Left lung (tissue), 4 donors: ENCODE measurements at regions not wholly inside any gene's neighbourhood (a gene's known extent, or its start where the extent isn't known, plus 50 kb on each side); places are given as distances from the start of the nearest gene placed in this dataset.

ENCODE experiments used
- ATAC-seq: fragments of 200-7000 bp; cut with Tn5 transposase; one replicate; pipeline ENCODE4 v1.9.1; 2020; ENCODE audit warnings: moderate library complexity
- DNase-seq, 4 donors: peaks; one replicate each; pipeline ENCODE4 v3.0.0-alpha.2; 2013 to 2020
- H3K27ac ChIP-seq, 2 donors: fragments of 200-600 bp; sonication (generic) in 1 of 2; one replicate each; pipeline versions ENCODE4 v1.5.0 to v1.8.0; 2020 to 2021
- H3K27me3 ChIP-seq, 2 donors: fragments of 200-600 bp; sonication (generic) in 1 of 2; one replicate each; pipeline versions ENCODE4 v1.5.0 to v1.8.0; 2020 to 2021
- H3K36me3 ChIP-seq, 2 donors: fragments of 200-600 bp; sonication (generic) in 1 of 2; one replicate each; pipeline versions ENCODE4 v1.5.0 to v1.8.0; 2020 to 2021
- H3K4me1 ChIP-seq, 2 donors: fragments of 200-600 bp; one replicate each; pipeline ENCODE4 v1.8.0; 2021
- H3K4me3 ChIP-seq, 2 donors: fragments of 200-600 bp; sonication (generic) in 1 of 2; one replicate each; pipeline versions ENCODE4 v1.5.0 to v1.8.0; 2020 to 2021; ENCODE audit warnings: mild to moderate bottlenecking in 1 of 2
- H3K9me3 ChIP-seq, 2 donors: fragments of 200-600 bp; sonication (generic) in 1 of 2; one replicate each; pipeline versions ENCODE4 v1.5.0 to v1.8.0; 2020 to 2021
- CTCF ChIP-seq, 2 donors: fragments of 200-600 bp; sonication (generic) in 1 of 2; IDR thresholded peaks; one replicate each; pipeline versions ENCODE4 v1.5.0 to v1.8.0; 2021; ENCODE audit warnings: antibody characterized with exemption in 2 of 2
- intact Hi-C, 2 donors: fragments of 100-400 bp; cut with DNase I; formaldehyde crosslinking; loops; one replicate each; pipeline versions ENCODE4 v1.11.2 to v1.14.2; 2022
- donor health status: DM: no; HTN: yes; CAD: no.
- donor health status: DM: no; HTN: no; CAD: no.

DNA sequence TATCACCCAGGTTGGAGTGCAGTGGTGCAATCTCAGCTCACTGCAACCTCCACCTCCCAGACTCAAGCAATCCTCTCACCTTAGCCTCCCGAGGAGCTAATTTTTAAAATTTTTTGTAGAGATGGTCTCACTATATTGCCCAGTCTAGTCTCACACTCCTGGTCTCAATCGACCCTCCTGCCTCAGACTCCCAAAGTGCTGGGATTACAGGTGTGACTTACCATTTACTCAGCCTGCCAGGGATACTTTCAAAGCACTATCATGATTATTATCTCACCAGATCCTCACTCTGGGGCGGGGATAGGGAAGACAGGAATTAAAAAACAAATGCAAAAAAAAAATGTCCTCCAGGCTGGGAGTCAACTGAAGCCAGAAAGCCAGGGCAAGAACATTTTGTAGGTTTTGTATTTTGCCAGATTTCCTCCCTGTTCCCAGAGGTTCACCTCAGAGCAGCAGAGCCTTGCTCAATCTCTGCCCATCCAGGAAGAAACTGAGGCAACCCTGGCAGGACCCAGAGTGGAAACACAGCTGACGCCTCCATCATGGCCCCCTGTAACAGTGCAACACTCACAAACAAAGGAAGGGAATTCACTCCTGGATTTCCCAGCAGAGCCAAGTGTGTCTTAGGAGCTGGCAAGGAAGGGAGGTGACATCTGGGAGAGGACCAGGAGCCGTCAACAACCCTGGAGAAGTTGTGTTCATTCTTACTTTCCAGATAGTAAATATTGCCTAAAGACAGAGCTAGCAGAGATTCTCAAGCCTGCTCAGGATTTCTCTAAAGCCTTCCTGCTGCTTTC is 73.9 kb downstream of the IRF2BPL start:
- Histone ChIP-seq H3K36me3 (no peaks in the 10 kb centered on the region), H3K9me3 (no peaks in the 10 kb centered on the region), H3K27me3 (no peaks in the 10 kb centered on the region), H3K4me3 (no peak overlapping the region), H3K27ac (peak overlapping the region; percentile 95 to 99), H3K4me1 (peaks cover 39 to 92% of the 10 kb centered on the region in 2 donors)
- ATAC-seq (no peak), DNase-seq (no peak)
- intact Hi-C loops: loop anchor here in 1 of 2 donors (5.0 kb wide), 1 partner anchor 37 kb away; no protein-coding TSS in a partner anchor
- TF ChIP-seq CTCF (IDR thresholded peaks at IDR 0.05): no peak

GRCh38 chr14:76953311-76953945 is 75.1 kb downstream of the IRF2BPL start:
- H3K4me1 ChIP-seq: peaks cover 44 to 86% of the 10 kb centered on the region in 2 donors
- intact Hi-C loops: no loop called here

DNA sequence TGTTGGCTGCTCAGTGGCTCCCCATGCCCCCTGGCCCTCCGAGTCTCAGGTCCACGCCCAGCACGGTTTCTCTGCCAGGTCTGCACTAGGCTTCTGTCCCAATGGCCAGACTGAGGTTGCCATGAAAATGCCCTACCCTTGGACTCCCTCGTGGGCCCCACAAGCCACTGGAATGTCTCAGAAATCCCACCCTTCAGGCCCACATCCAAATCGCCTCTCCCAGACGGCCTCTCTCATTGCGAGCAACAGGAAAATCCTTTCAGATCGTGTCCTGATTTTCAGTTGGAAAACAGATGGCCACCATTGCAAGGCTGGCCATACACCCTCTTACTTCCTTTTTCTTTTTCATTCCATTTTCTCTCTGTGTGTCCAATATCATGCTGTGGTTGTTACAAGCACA is 77.3 kb downstream of the IRF2BPL start:
- DNase-seq: no peak
- TF ChIP-seq CTCF (IDR thresholded peaks at IDR 0.05): no peak
- Histone ChIP-seq H3K9me3 (no peaks in the 10 kb centered on the region), H3K36me3 (no peaks in the 10 kb centered on the region), H3K4me3 (no peak overlapping the region), H3K27ac (peak overlapping the region; percentile 42 to 66), H3K27me3 (no peaks in the 10 kb centered on the region), H3K4me1 (peaks cover 54 to 86% of the 10 kb centered on the region in 2 donors)
- intact Hi-C loops: no loop called here
- ATAC-seq: no peak

More at GRCh38 chr14:76953311-76953945, 75.1 kb downstream of the IRF2BPL start:
- Histone ChIP-seq H3K36me3 (no peaks in the 10 kb centered on the region), H3K9me3 (no peaks in the 10 kb centered on the region), H3K4me3 (peak overlapping the region in 1 of 2 donors; percentile 14), H3K27me3 (no peaks in the 10 kb centered on the region), H3K27ac (peak overlapping the region; percentile 95 to 99)
- ATAC-seq: peak; percentile 72
- no peak for TF ChIP-seq CTCF (IDR thresholded peaks at IDR 0.05)
- DNase-seq: peak in 3 of 4 donors; percentile 81 to 90 (median 89)

DNA sequence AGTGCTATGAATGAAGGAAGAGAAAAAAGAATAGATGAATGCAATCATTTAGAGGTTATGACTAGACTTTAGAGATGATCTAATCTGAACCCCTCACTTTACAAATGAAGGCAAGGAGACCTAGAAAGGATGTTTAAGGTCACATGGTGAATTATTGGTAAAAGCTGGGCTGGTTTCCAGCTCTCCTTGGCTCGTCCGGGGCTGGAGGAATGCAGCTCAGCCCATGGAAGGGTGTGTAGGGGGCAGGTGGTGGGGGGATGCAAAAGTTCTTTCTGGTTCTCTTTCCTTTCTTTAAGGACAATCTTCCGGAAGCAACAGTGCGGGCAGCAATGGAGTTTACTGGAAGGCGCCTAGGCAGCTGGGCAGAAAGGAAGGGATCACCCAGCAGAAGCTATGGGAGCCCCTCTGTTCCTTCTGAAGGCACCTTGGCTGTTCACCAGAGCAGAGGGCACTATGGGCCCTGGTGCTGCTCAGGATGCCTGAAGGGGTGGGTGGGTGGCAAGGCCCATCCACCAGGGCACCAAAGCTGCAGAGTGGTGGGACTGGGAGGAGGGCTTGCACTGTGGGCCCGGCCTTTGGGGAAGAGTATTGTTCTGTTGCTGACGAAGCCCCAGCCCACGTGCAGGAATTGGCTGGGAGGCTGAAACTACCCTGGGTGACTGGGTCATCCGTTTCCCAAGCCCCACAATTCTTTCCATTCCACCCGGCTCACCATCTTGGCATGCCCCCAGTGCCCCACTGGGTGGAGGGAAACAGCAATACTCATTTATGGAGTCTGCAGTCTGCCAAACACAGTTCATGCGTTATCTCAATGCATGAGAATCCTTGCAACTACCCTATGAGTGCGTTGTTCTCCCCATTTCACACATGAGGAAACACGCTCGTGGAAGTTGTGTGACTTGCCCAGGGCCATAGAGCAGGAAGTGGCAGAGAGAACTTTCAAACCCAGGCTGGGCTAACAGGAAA is 78.2 kb downstream of the IRF2BPL start:
- Histone ChIP-seq H3K27me3 (no peaks in the 10 kb centered on the region), H3K27ac (peak overlapping the region; percentile 42 to 66), H3K4me3 (no peak overlapping the region), H3K4me1 (peaks cover 45 to 78% of the 10 kb centered on the region in 2 donors), H3K36me3 (no peaks in the 10 kb centered on the region), H3K9me3 (no peaks in the 10 kb centered on the region)
- ATAC-seq: no peak
- TF ChIP-seq CTCF (IDR thresholded peaks at IDR 0.05): no peak
- DNase-seq: no peak
- intact Hi-C loops: no loop called here
